ENCODE measurements at regions not wholly inside any gene's neighbourhood (a gene's known extent, or its start where the extent isn't known, plus 50 kb on each side); places are given as distances from the start of the nearest gene placed in this dataset.
"Not testable (repeated sequence)": the region's sequence is repeated elsewhere in the genome, so short reads cannot be mapped to it uniquely, and the experiment has no call there.

GRCh38 chr1:223003549-223003948, 139.5 kb downstream of the TLR5 start:
- DNase-seq, result no peak

GRCh38 chr1:223006371-223006770, 136.7 kb downstream of the TLR5 start:
- DNase-seq, result no peak

- no peak for DNase-seq
Observed at GRCh38 chr1:223006917-223007648, 136.0 kb downstream of the TLR5 start.

- DNase-seq, result no peak
Observed at GRCh38 chr1:223007935-223008334, 135.1 kb downstream of the TLR5 start.

GRCh38 chr1:223008808-223009207, 134.2 kb downstream of the TLR5 start:
- no peak for DNase-seq

GRCh38 chr1:223009406-223009805, 133.6 kb downstream of the TLR5 start:
- DNase-seq, result no peak

GRCh38 chr1:223010582-223011504, 132.2 kb downstream of the TLR5 start:
- DNase-seq, result no peak

GRCh38 chr1:223011505-223011856, 131.6 kb downstream of the TLR5 start:
- no peak for DNase-seq

- DNase-seq, result no peak
Observed at GRCh38 chr1:223012176-223012788, 130.8 kb downstream of the TLR5 start.

GRCh38 chr1:223012938-223013337, 130.1 kb downstream of the TLR5 start:
- no peak for DNase-seq

GRCh38 chr1:223014142-223014873, 128.7 kb downstream of the TLR5 start:
- DNase-seq, result no peak

GRCh38 chr1:223016381-223016780, 126.7 kb downstream of the TLR5 start:
- DNase-seq, result no peak

- no peak for DNase-seq
Observed at GRCh38 chr1:223016890-223017289, 126.2 kb downstream of the TLR5 start.

- DNase-seq, result no peak
Observed at GRCh38 chr1:223017291-223017690, 125.8 kb downstream of the TLR5 start.

GRCh38 chr1:223018534-223018933, 124.5 kb downstream of the TLR5 start:
- DNase-seq, result no peak

- no peak for DNase-seq
Observed at GRCh38 chr1:223019256-223019655, 123.8 kb downstream of the TLR5 start.

- no peak for DNase-seq
Observed at GRCh38 chr1:223020770-223021169, 122.3 kb downstream of the TLR5 start.

GRCh38 chr1:223022641-223023473, 120.2 kb downstream of the TLR5 start:
- no peak for DNase-seq

- no peak for DNase-seq
Observed at GRCh38 chr1:223023863-223024262, 119.2 kb downstream of the TLR5 start.

GRCh38 chr1:223024486-223024885, 118.6 kb downstream of the TLR5 start:
- not testable (repeated sequence) for DNase-seq

- not testable (repeated sequence) for DNase-seq
Observed at GRCh38 chr1:223025190-223025734, 117.8 kb downstream of the TLR5 start.

- not testable (repeated sequence) for DNase-seq
Observed at GRCh38 chr1:223026639-223027038, 116.4 kb downstream of the TLR5 start.
